ENCODE measurements at regions not wholly inside any gene's neighbourhood (a gene's known extent, or its start where the extent isn't known, plus 50 kb on each side); places are given as distances from the start of the nearest gene placed in this dataset.

GRCh38 chr13:80226645-80227044 is 114.3 kb downstream of the SPRY2 start:
- Histone ChIP-seq H3K36me3 (ENCODE audit: control insufficient read depth in 4 of 4, insufficient read depth in 3 of 4, low read depth in 1 of 4, low read length in 3 of 4) (no peaks in the 10 kb centered on the region), H3K4me1 (ENCODE audit: control insufficient read depth in 4 of 4, insufficient read depth in 4 of 4, low read length in 3 of 4) (no peaks in the 10 kb centered on the region), H3K4me3 (ENCODE audit: low read depth in 1 of 3, low read length in 3 of 3) (no peak overlapping the region), H3K9me3 (ENCODE audit: control insufficient read depth in 4 of 4, low read length in 3 of 4) (no peaks in the 10 kb centered on the region), H3K27me3 (ENCODE audit: control insufficient read depth in 4 of 4, insufficient read depth in 4 of 4, low read length in 3 of 4) (no peaks in the 10 kb centered on the region), H3K9ac (ENCODE audit: low read depth in 1 of 2, low read length in 2 of 2) (no peak overlapping the region), H3K27ac (ENCODE audit: low read depth in 1 of 2, low read length in 2 of 2) (no peak overlapping the region)
- no peak for DNase-seq (ENCODE audit: low spot score)
- WGBS = 91% methylated on average over 2 of the region's 2 CpGs
- TF ChIP-seq RXRA (IDR thresholded peaks at IDR 0.05) (no peak), EGR1 (IDR thresholded peaks at IDR 0.05; ENCODE audit: low read depth in 2 of 2) (no peak), TAF1 (conservative IDR thresholded peaks at IDR 0.05) (no peak), HNF4G (IDR thresholded peaks at IDR 0.05) (no peak), JUND (IDR thresholded peaks at IDR 0.05) (no peak), YY1 (IDR thresholded peaks at IDR 0.05) (no peak), FOXA2 (IDR thresholded peaks at IDR 0.05) (no peak), NR2F2 (IDR thresholded peaks at IDR 0.05) (no peak), MAX (IDR thresholded peaks at IDR 0.05) (no peak), GABPA (IDR thresholded peaks at IDR 0.05 in 1 of 2, conservative IDR thresholded peaks at IDR 0.05 in 1 of 2) (no peak), ZBTB33 (IDR thresholded peaks at IDR 0.05) (no peak)
- TF ChIP-seq, protein P1, sequence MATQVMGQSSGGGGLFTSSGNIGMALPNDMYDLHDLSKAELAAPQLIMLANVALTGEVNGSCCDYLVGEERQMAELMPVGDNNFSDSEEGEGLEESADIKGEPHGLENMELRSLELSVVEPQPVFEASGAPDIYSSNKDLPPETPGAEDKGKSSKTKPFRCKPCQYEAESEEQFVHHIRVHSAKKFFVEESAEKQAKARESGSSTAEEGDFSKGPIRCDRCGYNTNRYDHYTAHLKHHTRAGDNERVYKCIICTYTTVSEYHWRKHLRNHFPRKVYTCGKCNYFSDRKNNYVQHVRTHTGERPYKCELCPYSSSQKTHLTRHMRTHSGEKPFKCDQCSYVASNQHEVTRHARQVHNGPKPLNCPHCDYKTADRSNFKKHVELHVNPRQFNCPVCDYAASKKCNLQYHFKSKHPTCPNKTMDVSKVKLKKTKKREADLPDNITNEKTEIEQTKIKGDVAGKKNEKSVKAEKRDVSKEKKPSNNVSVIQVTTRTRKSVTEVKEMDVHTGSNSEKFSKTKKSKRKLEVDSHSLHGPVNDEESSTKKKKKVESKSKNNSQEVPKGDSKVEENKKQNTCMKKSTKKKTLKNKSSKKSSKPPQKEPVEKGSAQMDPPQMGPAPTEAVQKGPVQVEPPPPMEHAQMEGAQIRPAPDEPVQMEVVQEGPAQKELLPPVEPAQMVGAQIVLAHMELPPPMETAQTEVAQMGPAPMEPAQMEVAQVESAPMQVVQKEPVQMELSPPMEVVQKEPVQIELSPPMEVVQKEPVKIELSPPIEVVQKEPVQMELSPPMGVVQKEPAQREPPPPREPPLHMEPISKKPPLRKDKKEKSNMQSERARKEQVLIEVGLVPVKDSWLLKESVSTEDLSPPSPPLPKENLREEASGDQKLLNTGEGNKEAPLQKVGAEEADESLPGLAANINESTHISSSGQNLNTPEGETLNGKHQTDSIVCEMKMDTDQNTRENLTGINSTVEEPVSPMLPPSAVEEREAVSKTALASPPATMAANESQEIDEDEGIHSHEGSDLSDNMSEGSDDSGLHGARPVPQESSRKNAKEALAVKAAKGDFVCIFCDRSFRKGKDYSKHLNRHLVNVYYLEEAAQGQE (IDR thresholded peaks at IDR 0.05) = no peak

DNA sequence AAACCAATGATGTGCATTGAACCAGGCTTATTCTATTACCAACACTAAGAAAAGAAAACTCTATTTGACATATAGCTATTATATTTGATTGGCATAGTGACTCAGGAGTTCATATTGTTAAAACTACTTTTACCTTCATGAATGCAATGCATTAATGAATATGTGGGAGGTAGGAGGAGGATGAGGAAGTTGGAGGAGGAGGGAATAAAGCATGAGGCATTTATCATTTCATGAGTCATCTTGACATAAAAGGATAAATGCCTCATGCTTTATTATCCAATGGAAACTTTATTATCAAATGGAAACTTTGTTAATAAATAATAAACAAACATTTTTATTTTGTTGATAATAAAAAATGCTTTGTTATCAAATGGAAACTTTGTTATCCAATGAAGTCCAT is 116.5 kb downstream of the SPRY2 start:
- Histone ChIP-seq H3K9me3 (ENCODE audit: control insufficient read depth in 4 of 4, low read length in 3 of 4) (no peaks in the 10 kb centered on the region), H3K27me3 (ENCODE audit: control insufficient read depth in 4 of 4, insufficient read depth in 4 of 4, low read length in 3 of 4) (no peaks in the 10 kb centered on the region), H3K4me1 (ENCODE audit: control insufficient read depth in 4 of 4, insufficient read depth in 4 of 4, low read length in 3 of 4) (no peaks in the 10 kb centered on the region), H3K4me3 (ENCODE audit: low read depth in 1 of 3, low read length in 3 of 3) (no peak overlapping the region), H3K36me3 (ENCODE audit: control insufficient read depth in 4 of 4, insufficient read depth in 3 of 4, low read depth in 1 of 4, low read length in 3 of 4) (no peaks in the 10 kb centered on the region), H3K9ac (ENCODE audit: low read depth in 1 of 2, low read length in 2 of 2) (no peak overlapping the region), H3K27ac (ENCODE audit: low read depth in 1 of 2, low read length in 2 of 2) (no peak overlapping the region)
- no peak for DNase-seq (ENCODE audit: low spot score)
- TF ChIP-seq, protein P2, sequence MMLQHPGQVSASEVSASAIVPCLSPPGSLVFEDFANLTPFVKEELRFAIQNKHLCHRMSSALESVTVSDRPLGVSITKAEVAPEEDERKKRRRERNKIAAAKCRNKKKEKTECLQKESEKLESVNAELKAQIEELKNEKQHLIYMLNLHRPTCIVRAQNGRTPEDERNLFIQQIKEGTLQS (IDR thresholded peaks at IDR 0.05) = no peak
- TF ChIP-seq SP1 (IDR thresholded peaks at IDR 0.05) = no peak
- no peak for TF ChIP-seq TAF1 (conservative IDR thresholded peaks at IDR 0.05)
- TF ChIP-seq, protein P3, sequence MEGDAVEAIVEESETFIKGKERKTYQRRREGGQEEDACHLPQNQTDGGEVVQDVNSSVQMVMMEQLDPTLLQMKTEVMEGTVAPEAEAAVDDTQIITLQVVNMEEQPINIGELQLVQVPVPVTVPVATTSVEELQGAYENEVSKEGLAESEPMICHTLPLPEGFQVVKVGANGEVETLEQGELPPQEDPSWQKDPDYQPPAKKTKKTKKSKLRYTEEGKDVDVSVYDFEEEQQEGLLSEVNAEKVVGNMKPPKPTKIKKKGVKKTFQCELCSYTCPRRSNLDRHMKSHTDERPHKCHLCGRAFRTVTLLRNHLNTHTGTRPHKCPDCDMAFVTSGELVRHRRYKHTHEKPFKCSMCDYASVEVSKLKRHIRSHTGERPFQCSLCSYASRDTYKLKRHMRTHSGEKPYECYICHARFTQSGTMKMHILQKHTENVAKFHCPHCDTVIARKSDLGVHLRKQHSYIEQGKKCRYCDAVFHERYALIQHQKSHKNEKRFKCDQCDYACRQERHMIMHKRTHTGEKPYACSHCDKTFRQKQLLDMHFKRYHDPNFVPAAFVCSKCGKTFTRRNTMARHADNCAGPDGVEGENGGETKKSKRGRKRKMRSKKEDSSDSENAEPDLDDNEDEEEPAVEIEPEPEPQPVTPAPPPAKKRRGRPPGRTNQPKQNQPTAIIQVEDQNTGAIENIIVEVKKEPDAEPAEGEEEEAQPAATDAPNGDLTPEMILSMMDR (IDR thresholded peaks at IDR 0.05; ENCODE audit: low read depth, low read length, missing input control) = no peak
- no peak for TF ChIP-seq HNF4G (IDR thresholded peaks at IDR 0.05)
- no peak for TF ChIP-seq FOXA2 (IDR thresholded peaks at IDR 0.05)
- TF ChIP-seq, protein P1 (IDR thresholded peaks at IDR 0.05) = no peak
- no peak for TF ChIP-seq MAX (IDR thresholded peaks at IDR 0.05)
- TF ChIP-seq RAD21 (IDR thresholded peaks at IDR 0.05) = no peak
- no peak for TF ChIP-seq YY1 (IDR thresholded peaks at IDR 0.05)
- TF ChIP-seq GABPA (IDR thresholded peaks at IDR 0.05 in 1 of 2, conservative IDR thresholded peaks at IDR 0.05 in 1 of 2) = no peak
- TF ChIP-seq JUND (IDR thresholded peaks at IDR 0.05) = no peak
- TF ChIP-seq ZBTB33 (IDR thresholded peaks at IDR 0.05) = no peak

All from liver (tissue), 8 donors.